Cardiac muscle cell (in vitro differentiated cells and primary cell): ENCODE measurements at regions not wholly inside any gene's neighbourhood (a gene's known extent, or its start where the extent isn't known, plus 50 kb on each side); places are given as distances from the start of the nearest gene placed in this dataset.

Experiments used
- DNase-seq, 2 donors: peaks; one replicate each; pipeline versions ENCODE4 v3.0.0 to v3.0.0-alpha.2; 2010 to 2017; ENCODE audit warnings: low read depth in 1 of 2, low spot score in 1 of 2
- H3K27ac ChIP-seq: fragments of 200-600 bp; sonication (generic); 2 replicates; pipeline ENCODE4 v1.5.1; 2016
- H3K27me3 ChIP-seq: fragments of 200-600 bp; sonication (generic); 2 replicates; pipeline ENCODE4 v1.6.0; 2016; ENCODE audit warnings: control low read depth
- H3K36me3 ChIP-seq: fragments of 200-600 bp; sonication (generic); 2 replicates; pipeline ENCODE4 v1.5.1; 2016; ENCODE audit warnings: control low read depth
- H3K4me1 ChIP-seq: fragments of 200-600 bp; sonication (generic); 2 replicates; pipeline ENCODE4 v1.8.1; 2017; ENCODE audit warnings: low read depth, mild to moderate bottlenecking, mixed run types
- H3K4me3 ChIP-seq: fragments of 200-600 bp; sonication (generic); 2 replicates; pipeline ENCODE4 v1.5.1; 2016; ENCODE audit warnings: mild to moderate bottlenecking
- H3K9me3 ChIP-seq: fragments of 200-600 bp; sonication (generic); 2 replicates; pipeline ENCODE4 v1.5.1; 2017; ENCODE audit warnings: low read depth, mild to moderate bottlenecking, control low read depth
- TF ChIP-seq, protein P1 (sequence below): IDR thresholded peaks from 2 replicates; pipeline ENCODE4 v1.5.1; 2012; ENCODE audit warnings: low read depth, mild to moderate bottlenecking, low read length

- TF ChIP-seq, protein P1, sequence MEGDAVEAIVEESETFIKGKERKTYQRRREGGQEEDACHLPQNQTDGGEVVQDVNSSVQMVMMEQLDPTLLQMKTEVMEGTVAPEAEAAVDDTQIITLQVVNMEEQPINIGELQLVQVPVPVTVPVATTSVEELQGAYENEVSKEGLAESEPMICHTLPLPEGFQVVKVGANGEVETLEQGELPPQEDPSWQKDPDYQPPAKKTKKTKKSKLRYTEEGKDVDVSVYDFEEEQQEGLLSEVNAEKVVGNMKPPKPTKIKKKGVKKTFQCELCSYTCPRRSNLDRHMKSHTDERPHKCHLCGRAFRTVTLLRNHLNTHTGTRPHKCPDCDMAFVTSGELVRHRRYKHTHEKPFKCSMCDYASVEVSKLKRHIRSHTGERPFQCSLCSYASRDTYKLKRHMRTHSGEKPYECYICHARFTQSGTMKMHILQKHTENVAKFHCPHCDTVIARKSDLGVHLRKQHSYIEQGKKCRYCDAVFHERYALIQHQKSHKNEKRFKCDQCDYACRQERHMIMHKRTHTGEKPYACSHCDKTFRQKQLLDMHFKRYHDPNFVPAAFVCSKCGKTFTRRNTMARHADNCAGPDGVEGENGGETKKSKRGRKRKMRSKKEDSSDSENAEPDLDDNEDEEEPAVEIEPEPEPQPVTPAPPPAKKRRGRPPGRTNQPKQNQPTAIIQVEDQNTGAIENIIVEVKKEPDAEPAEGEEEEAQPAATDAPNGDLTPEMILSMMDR: no peak
- Histone ChIP-seq H3K27ac (no peak overlapping the region), H3K36me3 (no peaks in the 10 kb centered on the region), H3K4me1 (no peaks in the 10 kb centered on the region), H3K4me3 (no peak overlapping the region), H3K9me3 (no peaks in the 10 kb centered on the region), H3K27me3 (no peaks in the 10 kb centered on the region)
- peak in 1 of 2 donors; percentile 0 for DNase-seq
Measured at GRCh38 chr1:73044241-73045036, 762.1 kb upstream of the NEGR1 start.

GRCh38 chr1:73042403-73042802, 760.1 kb upstream of the NEGR1 start:
- no peak for DNase-seq
- Histone ChIP-seq H3K9me3 (no peaks in the 10 kb centered on the region), H3K4me1 (no peaks in the 10 kb centered on the region), H3K4me3 (no peak overlapping the region), H3K27ac (no peak overlapping the region), H3K36me3 (no peaks in the 10 kb centered on the region), H3K27me3 (no peaks in the 10 kb centered on the region)
- TF ChIP-seq, protein P1: no peak

DNA sequence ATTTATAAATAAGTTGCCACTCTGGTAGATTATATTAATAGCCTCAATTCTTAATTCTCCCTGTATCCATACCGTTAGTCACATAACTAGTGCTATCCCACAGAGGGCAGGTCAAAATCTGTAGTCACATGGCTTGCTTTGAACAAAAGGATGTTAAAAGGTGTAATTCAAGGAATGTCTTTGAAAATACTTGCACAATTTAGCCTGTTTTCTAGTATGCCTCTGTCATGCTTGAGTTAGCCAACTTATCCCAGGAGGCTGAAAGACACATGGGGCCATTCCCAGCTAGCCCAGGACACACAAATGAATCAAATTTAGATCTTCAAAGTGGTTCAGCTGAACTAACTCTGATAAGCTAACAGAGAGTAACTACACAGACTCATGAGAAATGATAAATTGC, 758.5 kb upstream of the NEGR1 start:
- TF ChIP-seq, protein P1: no peak
- DNase-seq: no peak
- Histone ChIP-seq H3K27me3 (no peaks in the 10 kb centered on the region), H3K4me1 (no peaks in the 10 kb centered on the region), H3K9me3 (no peaks in the 10 kb centered on the region), H3K36me3 (no peaks in the 10 kb centered on the region), H3K4me3 (no peak overlapping the region), H3K27ac (no peak overlapping the region)

GRCh38 chr1:73034271-73034670, 751.9 kb upstream of the NEGR1 start:
- no peaks in the 10 kb centered on the region for H3K27me3 ChIP-seq
- H3K27ac ChIP-seq: no peak overlapping the region

DNA sequence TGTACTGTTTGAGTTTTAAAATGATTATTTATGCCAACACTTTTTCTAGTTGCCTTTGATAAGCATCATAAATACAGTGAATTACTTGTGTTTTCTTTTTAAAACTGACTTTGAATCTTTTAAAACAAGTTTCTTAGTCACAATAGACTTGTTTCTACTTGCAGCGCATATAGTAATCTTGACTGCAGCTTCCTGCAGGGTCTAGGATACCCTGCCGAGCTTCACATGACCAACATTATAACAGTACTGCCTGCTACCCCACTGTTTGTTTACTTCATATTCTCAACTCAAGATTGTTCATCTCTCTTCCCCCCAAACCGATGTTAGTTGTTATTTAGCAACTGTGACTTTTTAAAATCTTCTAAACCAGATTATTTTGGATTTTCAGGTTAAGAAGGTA, 751.3 kb upstream of the NEGR1 start:
- DNase-seq: no peak
- no peak overlapping the region for H3K27ac ChIP-seq

More at GRCh38 chr1:73034271-73034670, 751.9 kb upstream of the NEGR1 start:
- Histone ChIP-seq H3K36me3 (no peaks in the 10 kb centered on the region), H3K4me1 (no peaks in the 10 kb centered on the region), H3K9me3 (no peaks in the 10 kb centered on the region), H3K4me3 (no peak overlapping the region)
- no peak for DNase-seq
- TF ChIP-seq, protein P1: no peak

More for the DNA sequence above, 751.3 kb upstream of the NEGR1 start:
- H3K9me3 ChIP-seq: no peaks in the 10 kb centered on the region
- no peak overlapping the region for H3K4me3 ChIP-seq
- no peaks in the 10 kb centered on the region for H3K27me3 ChIP-seq
- H3K4me1 ChIP-seq: no peaks in the 10 kb centered on the region
- TF ChIP-seq, protein P1: no peak
- H3K36me3 ChIP-seq: no peaks in the 10 kb centered on the region
